ENCODE measurements at regions not wholly inside any gene's neighbourhood (a gene's known extent, or its start where the extent isn't known, plus 50 kb on each side); places are given as distances from the start of the nearest gene placed in this dataset.

- no peak overlapping the region for H3K27ac ChIP-seq
- no peak for TF ChIP-seq CTCF (IDR thresholded peaks at IDR 0.05)
- DNase-seq (ENCODE audit: low spot score), result no peak
- no peak overlapping the region for H3K4me3 ChIP-seq
Measured at GRCh38 chr22:49138250-49138790, 689.4 kb downstream of the BRD1 start.

GRCh38 chr22:49137206-49137840 is 690.4 kb downstream of the BRD1 start:
- peak; percentile 54 for DNase-seq (ENCODE audit: low spot score)
- no peak for TF ChIP-seq CTCF (IDR thresholded peaks at IDR 0.05)
- Histone ChIP-seq H3K4me3 (no peak overlapping the region), H3K27ac (no peak overlapping the region)

GRCh38 chr22:49136816-49137180 is 690.9 kb downstream of the BRD1 start:
- no peak for TF ChIP-seq CTCF (IDR thresholded peaks at IDR 0.05)
- Histone ChIP-seq H3K27ac (no peak overlapping the region), H3K4me3 (no peak overlapping the region)
- peak; percentile 50 for DNase-seq (ENCODE audit: low spot score)

GRCh38 chr22:49136041-49136815 is 691.4 kb downstream of the BRD1 start:
- no peak for TF ChIP-seq CTCF (IDR thresholded peaks at IDR 0.05)

GRCh38 chr22:49134076-49134475 is 693.6 kb downstream of the BRD1 start:
- peak; percentile 65 for DNase-seq (ENCODE audit: low spot score)
- H3K27ac ChIP-seq, result no peak overlapping the region
- no peak for TF ChIP-seq CTCF (IDR thresholded peaks at IDR 0.05)
- H3K4me3 ChIP-seq, result no peak overlapping the region

More at GRCh38 chr22:49136041-49136815, 691.4 kb downstream of the BRD1 start:
- H3K4me3 ChIP-seq, result no peak overlapping the region
- DNase-seq (ENCODE audit: low spot score), result peak; percentile 28
- H3K27ac ChIP-seq, result no peak overlapping the region

GRCh38 chr22:49133541-49133940 is 694.1 kb downstream of the BRD1 start:
- H3K27ac ChIP-seq, result no peak overlapping the region
- TF ChIP-seq CTCF (IDR thresholded peaks at IDR 0.05), result no peak
- peak; percentile 11 for DNase-seq (ENCODE audit: low spot score)
- no peak overlapping the region for H3K4me3 ChIP-seq
